K562 (cell line): ENCODE measurements at regions not wholly inside any gene's neighbourhood (a gene's known extent, or its start where the extent isn't known, plus 50 kb on each side); places are given as distances from the start of the nearest gene placed in this dataset.

ENCODE experiments used
- ATAC-seq: fragments of 200-7000 bp; cut with Tn5 transposase; 3 replicates; pipeline ENCODE4 v1.9.1; 2020; ENCODE audit warnings: moderate library complexity
- BruUV-seq: library from RNA; stranded (reverse); fragments of 400-500 nt; replicated peaks from 2 replicates; lab custom pipeline; 2021; lab: Mats Ljungman, UMichigan
- CTCF ChIA-PET: fragments of 300-600 bp; formaldehyde crosslinking; extraction: SDS; loops from one replicate; lab custom pipeline; 2021; ENCODE audit warnings: low intra/inter-chr PET ratio; lab: Yijun Ruan, JAX
- POLR2A ChIA-PET: fragments of 300-600, 350-650 bp; sonication (Branson Sonifier 250); formaldehyde crosslinking; extraction: SDS; loops from one replicate; lab custom pipeline; 2021; ENCODE audit warnings: antibody characterized with exemption, inconsistent platforms; lab: Yijun Ruan, JAX
- DNase-seq, 4 experiments: peaks; one replicate each; pipeline versions ENCODE4 v3.0.0 to v3.0.0-alpha.2; 2011 to 2018; ENCODE audit warnings: low spot score in 3 of 4, mixed read lengths in 3 of 4; ENCODE audit errors: extremely low read depth in 1 of 4
- FAIRE-seq: peaks from 2 replicates; lab custom pipeline; 2011; peaks lifted over from hg19 to GRCh38; lab: Jason Lieb, UNC
- H2AFZ ChIP-seq: 2 replicates; pipeline ENCODE4 v1.6.0; 2011; ENCODE audit warnings: low read depth, low read length, control low read depth, inconsistent platforms
- H3K27ac ChIP-seq: fragments of 200-600 bp; 3 replicates; pipeline ENCODE4 v1.8.0; 2011; ENCODE audit warnings: low read depth, mild to moderate bottlenecking, control low read depth, inconsistent platforms, low read length, moderate library complexity, mixed read lengths; ENCODE audit errors: extremely low read depth
- H3K27me3 ChIP-seq, 2 experiments: fragments of 300-600 bp in 1 of 2; 2 replicates in 1 of 2; 3 replicates in 1 of 2; pipeline versions ENCODE4 v1.6.0 to v1.8.0; 2011; ENCODE audit warnings: inconsistent platforms in 2 of 2, low read length in 2 of 2, mild to moderate bottlenecking in 1 of 2, mixed read lengths in 1 of 2, moderate library complexity in 1 of 2; ENCODE audit not compliant: control insufficient read depth in 2 of 2, insufficient read depth in 2 of 2
- H3K36me3 ChIP-seq: fragments of 300-600 bp; 3 replicates; pipeline ENCODE4 v1.8.0; 2011; ENCODE audit warnings: mild to moderate bottlenecking, low read length, inconsistent platforms; ENCODE audit not compliant: control insufficient read depth, insufficient read depth
- H3K4me1 ChIP-seq, 2 experiments: fragments of 200-600 bp in 1 of 2; replicated peaks in 1 of 2; 2 replicates in 1 of 2; 3 replicates in 1 of 2; pipeline versions ENCODE4 v1.5.1 to v1.8.0; 2011; ENCODE audit warnings: inconsistent platforms in 2 of 2, low read length in 2 of 2, mild to moderate bottlenecking in 1 of 2, mixed read lengths in 1 of 2, moderate library complexity in 1 of 2; ENCODE audit not compliant: control insufficient read depth in 2 of 2, insufficient read depth in 2 of 2
- H3K4me2 ChIP-seq: 2 replicates; pipeline ENCODE4 v1.6.1; 2011; ENCODE audit warnings: low read length, control low read depth, inconsistent platforms, mixed read lengths; ENCODE audit not compliant: insufficient read depth
- H3K4me3 ChIP-seq: fragments of 200-600 bp; sonication (generic), shearing (Covaris generic); 2 replicates; pipeline ENCODE4 v1.5.1; 2016; ENCODE audit warnings: control low read depth, inconsistent platforms
- H3K79me2 ChIP-seq: fragments of 200-600 bp; 3 replicates; pipeline ENCODE4 v1.8.0; 2011; ENCODE audit warnings: low read length, inconsistent platforms; ENCODE audit not compliant: control insufficient read depth, insufficient read depth
- H3K9ac ChIP-seq, 2 experiments: 2 replicates each; pipeline versions ENCODE4 v1.6.0 to v1.6.1; 2011; ENCODE audit warnings: low read depth in 2 of 2, low read length in 2 of 2, control low read depth in 1 of 2, inconsistent platforms in 1 of 2, mild to moderate bottlenecking in 1 of 2, mixed read lengths in 1 of 2; ENCODE audit not compliant: insufficient read depth in 1 of 2
- H3K9me1 ChIP-seq: one replicate; pipeline ENCODE4 v1.6.0; 2011; ENCODE audit warnings: inconsistent platforms, mild to moderate bottlenecking, low read length, moderate library complexity; ENCODE audit not compliant: control insufficient read depth, insufficient read depth
- H3K9me3 ChIP-seq: replicated peaks from 2 replicates; pipeline ENCODE4 v1.5.1; 2011; ENCODE audit warnings: low read depth, low read length, inconsistent platforms; ENCODE audit not compliant: control insufficient read depth, insufficient read depth
- H4K20me1 ChIP-seq: replicated peaks from 2 replicates; pipeline ENCODE4 v1.6.1; 2011; ENCODE audit warnings: low read length, inconsistent platforms, mixed read lengths; ENCODE audit not compliant: control insufficient read depth, insufficient read depth
- MTA1 ChIP-seq: fragments of 450-650 bp; IDR thresholded peaks from 2 replicates; pipeline ENCODE4 v1.6.1; 2017; ENCODE audit warnings: borderline replicate concordance
- NR2F6 ChIP-seq: fragments of 450-650 bp; formaldehyde crosslinking; IDR thresholded peaks from 2 replicates; pipeline ENCODE4 v1.4.0; 2020; ENCODE audit warnings: mild to moderate bottlenecking
- RAD51 ChIP-seq: fragments of 450-650 bp; IDR thresholded peaks from 2 replicates; pipeline ENCODE4 v1.7.1; 2016; ENCODE audit warnings: low read depth, mild to moderate bottlenecking, borderline replicate concordance
- SRF ChIP-seq, 2 experiments: fragments of 250-450, 450-650 bp in 1 of 2; sonication (Bioruptor Pico) in 1 of 2; sonication (generic) in 1 of 2; formaldehyde crosslinking; IDR thresholded peaks; 2 replicates each; pipeline versions ENCODE4 v1.5.0 to v1.5.1; 2020 to 2022; ENCODE audit warnings: mild to moderate bottlenecking in 1 of 2, missing genetic modification reagents in 1 of 2
- TARDBP ChIP-seq: fragments of 450-650 bp; IDR thresholded peaks from 2 replicates; pipeline ENCODE4 v1.6.1; 2016
- TOE1 ChIP-seq, 2 experiments: fragments of 450-650 bp in 1 of 2; sonication (generic) in 1 of 2; formaldehyde crosslinking in 1 of 2; IDR thresholded peaks; 2 replicates each; pipeline versions ENCODE4 v1.7.1 to v1.8.0; 2016 to 2022; ENCODE audit warnings: borderline replicate concordance in 2 of 2, mild to moderate bottlenecking in 2 of 2, antibody characterized with exemption in 1 of 2, inconsistent platforms in 1 of 2, low read depth in 1 of 2, missing genetic modification reagents in 1 of 2, moderate library complexity in 1 of 2
- ZC3H4 ChIP-seq: sonication (generic); formaldehyde crosslinking; IDR thresholded peaks from 2 replicates; pipeline ENCODE4 v1.9.0; 2021; ENCODE audit warnings: missing genetic modification reagents, borderline replicate concordance
- WGBS: fragments of 100-300 bp; shearing (Covaris generic); methylation state at CpG from one replicate; pipeline ENCODE4 v1.1.6; 2016; ENCODE audit warnings: low coverage, mixed read lengths; ENCODE audit not compliant: insufficient coverage; ENCODE audit errors: missing lambda C conversion rate; 5-methylcytosine and 5-hydroxymethylcytosine counted together
- in situ Hi-C: fragments of 300-500 bp; cut with MboI; formaldehyde crosslinking; loops from 4 replicates; pipeline ENCODE4 v1.15.0; 2018; ENCODE audit warnings: inconsistent platforms, mixed read lengths
- intact Hi-C: fragments of 100-400 bp; cut with micrococcal nuclease; formaldehyde crosslinking; loops from 2 replicates; pipeline ENCODE4 v1.14.2; 2022
- TF ChIP-seq, protein P1 (sequence below): IDR thresholded peaks from 2 replicates; pipeline ENCODE4 v1.6.1; 2016; ENCODE audit warnings: missing genetic modification characterization, missing compliant biosample characterization
- TF ChIP-seq, protein P2 (sequence below): sonication (generic); formaldehyde crosslinking; IDR thresholded peaks from 2 replicates; pipeline ENCODE4 v1.5.0; 2020; ENCODE audit warnings: missing genetic modification reagents
- TF ChIP-seq, protein P3 (sequence below), 2 experiments: fragments of 450-650 bp; conservative IDR thresholded peaks; 2 replicates each; pipeline ENCODE4 v1.6.1; 2017; ENCODE audit warnings: mild to moderate bottlenecking in 2 of 2, moderate library complexity in 2 of 2
- TF ChIP-seq, protein P4 (sequence below): fragments of 250-450 bp; sonication (Bioruptor Pico); IDR thresholded peaks from 2 replicates; pipeline ENCODE4 v1.8.0; 2022; ENCODE audit warnings: moderate library complexity, mild to moderate bottlenecking, inconsistent platforms

DNA sequence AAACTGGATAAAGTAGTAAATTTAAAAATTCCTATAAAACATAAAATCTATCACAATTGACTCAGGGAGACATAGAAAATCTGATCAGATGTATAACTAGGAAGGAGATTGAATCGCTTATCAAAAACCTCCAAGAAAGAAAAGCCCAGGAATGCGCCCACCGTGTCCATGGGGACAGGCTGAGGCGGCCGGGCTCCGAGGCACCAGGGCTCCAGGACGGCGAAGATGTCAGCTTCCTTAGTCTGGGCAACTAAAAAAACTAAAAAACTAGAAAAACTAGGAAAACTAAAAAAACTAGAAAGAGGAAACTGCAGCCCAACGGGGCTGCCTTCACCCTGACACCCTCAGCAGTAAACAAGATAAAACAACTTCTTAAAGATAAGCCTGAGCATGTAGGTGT, 229.0 kb upstream of the RAB4A start:
- Histone ChIP-seq H3K36me3 (no peaks in the 10 kb centered on the region), H4K20me1 (no peaks in the 10 kb centered on the region), H3K27me3 (peaks cover 6 to 13% of the 10 kb centered on the region in 2 experiments; a peak in 4 of 5 replicates), H3K4me3 (no peak overlapping the region), H3K9me1 (no peaks in the 10 kb centered on the region), H3K9ac (no peak overlapping the region), H3K4me1 (no peaks in the 10 kb centered on the region), H3K79me2 (no peaks in the 10 kb centered on the region), H3K27ac (no peak overlapping the region), H3K9me3 (no peaks in the 10 kb centered on the region), H3K4me2 (no peak overlapping the region), H2AFZ (no peak overlapping the region)
- ChIA-PET CTCF (no interaction called here), POLR2A (no interaction called here)
- in situ Hi-C loops = no loop called here
- 4% methylated on average over 9 of the region's 9 CpGs for WGBS
- no peak for TF ChIP-seq NR2F6
- TF ChIP-seq, protein P1, sequence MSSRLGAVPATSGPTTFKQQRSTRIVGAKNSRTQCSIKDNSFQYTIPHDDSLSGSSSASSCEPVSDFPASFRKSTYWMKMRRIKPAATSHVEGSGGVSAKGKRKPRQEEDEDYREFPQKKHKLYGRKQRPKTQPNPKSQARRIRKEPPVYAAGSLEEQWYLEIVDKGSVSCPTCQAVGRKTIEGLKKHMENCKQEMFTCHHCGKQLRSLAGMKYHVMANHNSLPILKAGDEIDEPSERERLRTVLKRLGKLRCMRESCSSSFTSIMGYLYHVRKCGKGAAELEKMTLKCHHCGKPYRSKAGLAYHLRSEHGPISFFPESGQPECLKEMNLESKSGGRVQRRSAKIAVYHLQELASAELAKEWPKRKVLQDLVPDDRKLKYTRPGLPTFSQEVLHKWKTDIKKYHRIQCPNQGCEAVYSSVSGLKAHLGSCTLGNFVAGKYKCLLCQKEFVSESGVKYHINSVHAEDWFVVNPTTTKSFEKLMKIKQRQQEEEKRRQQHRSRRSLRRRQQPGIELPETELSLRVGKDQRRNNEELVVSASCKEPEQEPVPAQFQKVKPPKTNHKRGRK (tag) = peak; percentile 30; the same call in 1 of the 2 replicates
- FAIRE-seq (no peak), DNase-seq (no peak), ATAC-seq (no peak)
- intact Hi-C loops = no loop called here
- BruUV-seq = no TSS peak

DNA sequence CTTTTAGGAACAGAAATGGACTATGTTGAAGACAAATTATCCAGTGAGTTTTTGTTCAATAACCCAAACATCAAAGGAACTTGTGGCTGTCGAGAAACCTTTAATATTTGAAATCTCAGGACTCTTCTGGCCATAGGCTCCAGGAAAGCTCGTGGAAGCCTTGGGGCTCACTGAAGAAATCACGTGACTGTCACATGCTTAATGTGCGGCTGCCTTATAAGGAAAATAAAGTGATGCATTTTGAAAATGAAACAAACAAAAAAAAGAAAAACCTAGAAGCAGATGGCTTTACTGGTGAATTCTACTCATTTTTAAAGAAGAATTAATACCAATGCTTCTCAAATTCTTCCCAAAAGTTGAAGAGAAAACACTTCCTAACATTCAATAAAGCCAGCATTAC, 228.4 kb upstream of the RAB4A start:
- ChIA-PET CTCF (no interaction called here), POLR2A (no interaction called here)
- in situ Hi-C loops (no loop called here), intact Hi-C loops (no loop called here)
- no peak overlapping the region for H2AFZ ChIP-seq
- H3K9me1 ChIP-seq = no peaks in the 10 kb centered on the region
- no peak for FAIRE-seq
- BruUV-seq = no TSS peak
- H3K36me3 ChIP-seq = no peaks in the 10 kb centered on the region
- H3K4me2 ChIP-seq = no peak overlapping the region
- no peak for ATAC-seq
- H3K79me2 ChIP-seq = no peaks in the 10 kb centered on the region
- H3K9ac ChIP-seq = no peak overlapping the region
- H3K4me1 ChIP-seq = no peaks in the 10 kb centered on the region
- H3K9me3 ChIP-seq = no peaks in the 10 kb centered on the region
- H3K27ac ChIP-seq = no peak overlapping the region
- H4K20me1 ChIP-seq = no peaks in the 10 kb centered on the region
- H3K27me3 ChIP-seq = peaks cover 6 to 18% of the 10 kb centered on the region in 2 experiments; a peak in 4 of 5 replicates
- DNase-seq = no peak
- no peak overlapping the region for H3K4me3 ChIP-seq
- 2% methylated on average over 4 of the region's 4 CpGs for WGBS
- TF ChIP-seq TARDBP (no peak), SRF (CRISPR knock-in tag; IDR thresholded peaks at IDR 0.05) (peak in 1 of 2 experiments; percentile 83; a peak in 2 of 4 replicates), RAD51 (peak; percentile 91), ZC3H4 (CRISPR knock-in tag) (no peak), MTA1 (no peak), TOE1 (IDR thresholded peaks at IDR 0.05; ENCODE audit: borderline replicate concordance) (peak; percentile 85), TOE1 (CRISPR knock-in tag; IDR thresholded peaks at IDR 0.05; ENCODE audit: borderline replicate concordance, low read depth) (no peak)
- TF ChIP-seq, protein P2, sequence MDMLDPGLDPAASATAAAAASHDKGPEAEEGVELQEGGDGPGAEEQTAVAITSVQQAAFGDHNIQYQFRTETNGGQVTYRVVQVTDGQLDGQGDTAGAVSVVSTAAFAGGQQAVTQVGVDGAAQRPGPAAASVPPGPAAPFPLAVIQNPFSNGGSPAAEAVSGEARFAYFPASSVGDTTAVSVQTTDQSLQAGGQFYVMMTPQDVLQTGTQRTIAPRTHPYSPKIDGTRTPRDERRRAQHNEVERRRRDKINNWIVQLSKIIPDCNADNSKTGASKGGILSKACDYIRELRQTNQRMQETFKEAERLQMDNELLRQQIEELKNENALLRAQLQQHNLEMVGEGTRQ (CRISPR knock-in tag) = peak; percentile 52; the same call in 1 of the 2 replicates
- TF ChIP-seq, protein P3, sequence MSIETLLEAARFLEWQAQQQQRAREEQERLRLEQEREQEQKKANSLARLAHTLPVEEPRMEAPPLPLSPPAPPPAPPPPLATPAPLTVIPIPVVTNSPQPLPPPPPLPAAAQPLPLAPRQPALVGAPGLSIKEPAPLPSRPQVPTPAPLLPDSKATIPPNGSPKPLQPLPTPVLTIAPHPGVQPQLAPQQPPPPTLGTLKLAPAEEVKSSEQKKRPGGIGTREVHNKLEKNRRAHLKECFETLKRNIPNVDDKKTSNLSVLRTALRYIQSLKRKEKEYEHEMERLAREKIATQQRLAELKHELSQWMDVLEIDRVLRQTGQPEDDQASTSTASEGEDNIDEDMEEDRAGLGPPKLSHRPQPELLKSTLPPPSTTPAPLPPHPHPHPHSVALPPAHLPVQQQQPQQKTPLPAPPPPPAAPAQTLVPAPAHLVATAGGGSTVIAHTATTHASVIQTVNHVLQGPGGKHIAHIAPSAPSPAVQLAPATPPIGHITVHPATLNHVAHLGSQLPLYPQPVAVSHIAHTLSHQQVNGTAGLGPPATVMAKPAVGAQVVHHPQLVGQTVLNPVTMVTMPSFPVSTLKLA (conservative IDR thresholded peaks at IDR 0.05) = no peak
- TF ChIP-seq, protein P4, sequence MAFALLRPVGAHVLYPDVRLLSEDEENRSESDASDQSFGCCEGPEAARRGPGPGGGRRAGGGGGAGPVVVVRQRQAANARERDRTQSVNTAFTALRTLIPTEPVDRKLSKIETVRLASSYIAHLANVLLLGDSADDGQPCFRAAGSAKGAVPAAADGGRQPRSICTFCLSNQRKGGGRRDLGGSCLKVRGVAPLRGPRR (CRISPR knock-in tag) = no peak
